ENCODE measurements at regions not wholly inside any gene's neighbourhood (a gene's known extent, or its start where the extent isn't known, plus 50 kb on each side); places are given as distances from the start of the nearest gene placed in this dataset.

DNA sequence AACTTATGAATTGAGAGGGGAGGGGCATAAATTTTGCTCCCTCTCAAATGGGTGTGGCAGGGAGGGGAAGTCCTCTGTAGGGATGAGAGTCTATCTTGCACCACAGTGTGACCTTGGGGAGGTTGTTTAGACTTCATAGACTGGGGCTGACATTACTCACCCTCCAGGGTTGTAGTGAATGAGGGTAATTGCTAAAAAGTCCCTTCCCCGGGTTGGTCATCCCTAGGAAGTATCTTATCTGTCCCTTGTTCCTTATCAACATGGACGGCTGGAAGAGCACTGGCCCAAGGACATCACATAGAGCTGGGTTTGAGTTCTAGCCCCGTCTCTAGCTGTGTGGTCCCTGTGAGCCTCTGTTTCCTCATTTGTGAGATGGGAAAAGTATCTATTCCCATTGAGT lies 52.4 kb upstream of the SLC2A1 start:
- no peak for ATAC-seq
- Histone ChIP-seq H3K27me3 (peaks cover 14 to 25% (median 20%) of the 10 kb centered on the region in 3 donors), H3K4me1 (no peaks in the 10 kb centered on the region), H3K27ac (no peak overlapping the region), H3K9me3 (no peaks in the 10 kb centered on the region), H3K4me3 (no peak overlapping the region), H3K36me3 (no peaks in the 10 kb centered on the region)
- in situ Hi-C loops (cut with MboI; ENCODE audit: low sequenced_read_pairs in 4 of 4): no loop called here
- intact Hi-C loops (cut with DNase I; ENCODE audit: low total_unique reads): no loop called here
- TF ChIP-seq, protein P1, sequence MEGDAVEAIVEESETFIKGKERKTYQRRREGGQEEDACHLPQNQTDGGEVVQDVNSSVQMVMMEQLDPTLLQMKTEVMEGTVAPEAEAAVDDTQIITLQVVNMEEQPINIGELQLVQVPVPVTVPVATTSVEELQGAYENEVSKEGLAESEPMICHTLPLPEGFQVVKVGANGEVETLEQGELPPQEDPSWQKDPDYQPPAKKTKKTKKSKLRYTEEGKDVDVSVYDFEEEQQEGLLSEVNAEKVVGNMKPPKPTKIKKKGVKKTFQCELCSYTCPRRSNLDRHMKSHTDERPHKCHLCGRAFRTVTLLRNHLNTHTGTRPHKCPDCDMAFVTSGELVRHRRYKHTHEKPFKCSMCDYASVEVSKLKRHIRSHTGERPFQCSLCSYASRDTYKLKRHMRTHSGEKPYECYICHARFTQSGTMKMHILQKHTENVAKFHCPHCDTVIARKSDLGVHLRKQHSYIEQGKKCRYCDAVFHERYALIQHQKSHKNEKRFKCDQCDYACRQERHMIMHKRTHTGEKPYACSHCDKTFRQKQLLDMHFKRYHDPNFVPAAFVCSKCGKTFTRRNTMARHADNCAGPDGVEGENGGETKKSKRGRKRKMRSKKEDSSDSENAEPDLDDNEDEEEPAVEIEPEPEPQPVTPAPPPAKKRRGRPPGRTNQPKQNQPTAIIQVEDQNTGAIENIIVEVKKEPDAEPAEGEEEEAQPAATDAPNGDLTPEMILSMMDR (IDR thresholded peaks at IDR 0.05 in 4 of 5, conservative IDR thresholded peaks at IDR 0.05 in 1 of 5): no peak
- TF ChIP-seq POLR2A (IDR thresholded peaks at IDR 0.05): no peak
- DNase-seq: no peak

DNA sequence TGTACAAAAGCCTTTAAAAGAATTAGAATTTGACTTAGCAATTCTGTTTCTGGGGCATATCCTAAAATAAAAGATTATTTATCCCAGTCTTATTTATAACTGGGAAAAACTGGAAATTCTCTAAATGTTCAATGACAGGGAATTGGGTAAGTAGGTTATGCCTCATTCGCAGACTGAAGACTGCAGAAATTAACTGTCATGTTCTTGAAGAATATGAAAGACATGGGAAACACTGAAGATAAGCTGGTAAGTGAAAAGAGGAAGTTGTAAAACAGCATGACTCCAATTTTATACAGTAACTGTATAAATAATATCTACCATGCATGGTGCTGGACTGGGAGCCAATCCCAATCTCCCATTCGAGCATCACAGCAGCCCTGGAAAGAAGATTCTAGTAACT lies 50.6 kb upstream of the SLC2A1 start:
- no peak for ATAC-seq
- intact Hi-C loops (cut with DNase I; ENCODE audit: low total_unique reads) (no loop called here), in situ Hi-C loops (cut with MboI; ENCODE audit: low sequenced_read_pairs in 4 of 4) (no loop called here)
- DNase-seq: no peak
- Histone ChIP-seq H3K27me3 (peaks cover 19 to 25% (median 22%) of the 10 kb centered on the region in 3 donors), H3K36me3 (no peaks in the 10 kb centered on the region), H3K9me3 (no peaks in the 10 kb centered on the region), H3K4me3 (no peak overlapping the region), H3K27ac (no peak overlapping the region), H3K4me1 (no peaks in the 10 kb centered on the region)
- TF ChIP-seq, protein P1 (IDR thresholded peaks at IDR 0.05 in 4 of 5, conservative IDR thresholded peaks at IDR 0.05 in 1 of 5): no peak
- no peak for TF ChIP-seq POLR2A (IDR thresholded peaks at IDR 0.05)

DNA sequence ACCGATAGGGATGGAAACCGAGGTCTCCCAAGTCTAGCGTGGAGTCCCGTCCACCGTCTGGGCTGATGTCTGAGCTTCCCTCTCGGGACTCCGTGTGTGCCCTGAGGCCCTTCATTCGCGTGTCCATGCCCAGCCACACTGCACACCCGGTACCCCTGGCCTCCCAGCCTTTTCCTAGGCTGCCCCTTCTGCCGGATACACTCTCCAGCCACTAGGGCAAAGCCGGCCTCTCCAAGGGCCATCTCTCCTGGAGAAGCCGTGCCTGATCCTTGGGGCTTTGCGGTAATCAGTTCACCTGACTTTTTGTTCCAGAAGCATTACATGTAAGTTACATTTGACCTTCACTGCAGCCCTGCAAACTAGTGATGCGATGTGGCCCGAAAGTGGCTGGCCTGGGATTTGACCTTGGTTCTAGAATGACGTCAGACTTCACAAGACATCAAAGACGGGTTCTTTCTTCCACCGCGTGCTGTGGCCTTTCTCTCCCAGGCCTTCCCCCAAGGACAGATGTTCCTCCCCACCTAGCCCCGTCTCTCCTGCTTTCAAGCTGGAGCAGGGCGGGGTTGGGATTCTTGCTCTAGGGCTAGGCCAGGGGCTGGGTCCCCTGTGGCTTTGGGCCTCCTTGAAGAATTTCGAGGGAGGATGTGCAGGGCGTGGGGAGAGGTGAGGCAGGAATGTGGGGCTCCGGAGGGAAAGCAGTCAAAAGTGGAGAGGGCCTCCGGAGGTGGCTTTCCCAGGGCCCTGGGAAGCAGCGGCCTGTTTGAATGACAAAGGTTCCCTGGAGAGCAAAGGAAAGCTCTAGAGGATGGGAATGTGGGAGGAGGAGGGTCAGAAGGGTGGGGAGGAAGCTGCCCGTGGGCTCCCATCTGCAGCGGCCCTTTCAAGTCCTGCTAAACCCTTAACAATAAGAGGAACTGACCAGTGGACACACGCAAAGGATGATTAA lies 49.7 kb upstream of the SLC2A1 start:
- no peak for DNase-seq
- Histone ChIP-seq H3K9me3 (no peaks in the 10 kb centered on the region), H3K27ac (no peak overlapping the region), H3K36me3 (no peaks in the 10 kb centered on the region), H3K4me3 (no peak overlapping the region), H3K4me1 (no peaks in the 10 kb centered on the region), H3K27me3 (peaks cover 20 to 25% (median 22%) of the 10 kb centered on the region in 3 donors)
- in situ Hi-C loops (cut with MboI; ENCODE audit: low sequenced_read_pairs in 4 of 4) (no loop called here), intact Hi-C loops (cut with DNase I; ENCODE audit: low total_unique reads) (no loop called here)
- ATAC-seq: no peak
- no peak for TF ChIP-seq POLR2A (IDR thresholded peaks at IDR 0.05)
- TF ChIP-seq, protein P1 (IDR thresholded peaks at IDR 0.05 in 4 of 5, conservative IDR thresholded peaks at IDR 0.05 in 1 of 5): no peak

All from gastrocnemius medialis (tissue), 4 donors.